ENCODE measurements at regions not wholly inside any gene's neighbourhood (a gene's known extent, or its start where the extent isn't known, plus 50 kb on each side); places are given as distances from the start of the nearest gene placed in this dataset.

GRCh38 chr9:105178076-105178475 is 66.4 kb upstream of the SLC44A1 start:
- no peak for TF ChIP-seq CTCF (IDR thresholded peaks at IDR 0.05)
- TF ChIP-seq POLR2AphosphoS5 (IDR thresholded peaks at IDR 0.05): no peak
- TF ChIP-seq POLR2A (IDR thresholded peaks at IDR 0.05): no peak
